ENCODE measurements at regions not wholly inside any gene's neighbourhood (a gene's known extent, or its start where the extent isn't known, plus 50 kb on each side); places are given as distances from the start of the nearest gene placed in this dataset.
"Not testable (repeated sequence)": the region's sequence is repeated elsewhere in the genome, so short reads cannot be mapped to it uniquely, and the experiment has no call there.

DNA sequence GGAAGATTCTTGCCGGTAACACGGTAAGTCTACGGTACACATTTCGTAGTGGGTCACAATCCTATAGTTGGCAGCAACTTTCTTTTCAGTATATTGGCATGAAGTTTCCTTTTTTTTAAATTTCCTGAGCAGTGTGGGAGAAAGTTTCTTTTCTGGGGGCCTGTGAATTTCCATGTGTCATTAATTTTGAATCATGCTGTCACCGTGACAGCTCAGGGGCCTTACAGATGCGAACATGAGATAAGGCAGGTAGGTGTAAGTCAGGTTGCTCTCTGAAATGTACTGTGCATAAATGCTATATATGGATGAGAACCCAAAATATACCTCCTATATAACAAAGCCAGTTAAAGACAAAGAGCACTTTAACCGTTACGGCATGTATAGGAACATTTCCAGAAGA, 65.4 kb upstream of the SEM1 start:
- H2AK5ac ChIP-seq (ENCODE audit: low read length), result no peak overlapping the region
- H3K18ac ChIP-seq (ENCODE audit: low read length), result no peak overlapping the region
- H2AFZ ChIP-seq (ENCODE audit: insufficient read depth, low read length, poor library complexity), result no peak overlapping the region
- H3K14ac ChIP-seq (ENCODE audit: low read length), result no peak overlapping the region
- no peak overlapping the region for H4K91ac ChIP-seq (ENCODE audit: low read depth, low read length)
- no peak overlapping the region for H3K4ac ChIP-seq (ENCODE audit: low read depth, low read length)
- no peak for DNase-seq
- no peak overlapping the region for H3K4me3 ChIP-seq (ENCODE audit: low read depth, low read length)
- no peak overlapping the region for H2BK12ac ChIP-seq (ENCODE audit: low read length)
- H3K4me1 ChIP-seq (ENCODE audit: control insufficient read depth in 1 of 2, insufficient read depth in 2 of 2, low read length in 2 of 2), result no peaks in the 10 kb centered on the region
- no peaks in the 10 kb centered on the region for H3K9me3 ChIP-seq (ENCODE audit: insufficient read depth, low read depth, low read length)
- no peak overlapping the region for H2BK5ac ChIP-seq (ENCODE audit: low read depth, low read length, poor library complexity)
- no peak overlapping the region for H3K27ac ChIP-seq (ENCODE audit: low read depth, low read length)
- H4K12ac ChIP-seq (ENCODE audit: low read depth, low read length), result no peak overlapping the region
- no peak overlapping the region for H2BK120ac ChIP-seq (ENCODE audit: insufficient read depth, low read length, poor library complexity)
- no peaks in the 10 kb centered on the region for H3K36me3 ChIP-seq (ENCODE audit: control insufficient read depth in 1 of 2, insufficient read depth in 2 of 2, low read length in 2 of 2)
- no peak overlapping the region for H3K4me2 ChIP-seq (ENCODE audit: low read length)
- H3K79me1 ChIP-seq (ENCODE audit: low read length), result no peaks in the 10 kb centered on the region
- no CpG with 5 or more reads among the region's 8 CpGs for WGBS (ENCODE audit: extremely low coverage, insufficient coverage, insufficient read length)
- H3K79me2 ChIP-seq (ENCODE audit: control insufficient read depth, insufficient read depth, low read length, poor library complexity), result no peaks in the 10 kb centered on the region
- H4K8ac ChIP-seq (ENCODE audit: low read depth, low read length), result no peak overlapping the region
- no peak overlapping the region for H3K9ac ChIP-seq (ENCODE audit: low read length)
- no peak overlapping the region for H3K23ac ChIP-seq (ENCODE audit: low read length)
- H3K27me3 ChIP-seq (ENCODE audit: insufficient read depth, low read length), result no peaks in the 10 kb centered on the region

DNA sequence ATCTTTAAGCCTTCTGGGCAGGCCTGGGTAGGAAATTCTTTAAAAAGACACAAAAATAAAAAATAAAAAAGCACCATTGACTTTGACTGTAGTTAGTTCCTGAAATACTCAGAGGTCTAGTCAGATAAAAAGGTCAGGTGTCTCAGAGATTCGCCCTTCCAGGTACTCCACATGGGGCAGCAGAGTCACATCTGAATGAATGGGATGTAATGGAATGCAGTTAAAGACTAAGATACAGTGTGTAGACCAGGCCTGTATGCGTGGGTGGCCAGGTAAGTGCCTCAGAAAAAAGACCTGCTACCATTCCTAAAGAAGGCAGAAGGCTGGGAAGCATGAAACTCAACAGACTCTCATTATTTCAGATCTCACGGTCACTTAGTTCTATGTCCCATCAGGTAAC, 68.6 kb upstream of the SEM1 start:
- no CpG with 5 or more reads among the region's 3 CpGs for WGBS (ENCODE audit: extremely low coverage, insufficient coverage, insufficient read length)

DNA sequence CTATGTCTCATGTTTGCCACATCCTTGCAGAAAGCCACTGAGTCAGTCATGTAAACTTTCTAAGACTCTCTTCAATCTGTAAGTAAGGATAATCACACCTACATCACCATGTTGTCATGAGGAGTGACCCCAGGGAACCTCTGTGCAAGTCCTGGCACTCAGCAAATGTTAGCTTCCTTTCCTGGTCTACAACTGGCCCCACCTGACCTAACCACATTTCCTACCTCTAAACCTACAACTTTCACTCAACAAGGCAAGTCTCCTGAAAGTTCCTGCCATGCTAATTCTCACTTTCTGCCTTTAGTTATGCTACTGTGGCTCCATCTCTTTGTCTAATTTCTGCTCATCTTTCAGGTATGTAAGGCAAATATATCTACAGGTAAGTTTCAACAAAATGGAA, 72.3 kb upstream of the SEM1 start:
- peaks cover 5% of the 10 kb centered on the region for H3K79me1 ChIP-seq (ENCODE audit: low read length)
- H4K12ac ChIP-seq (ENCODE audit: low read depth, low read length), result no peak overlapping the region
- no peak overlapping the region for H3K4me3 ChIP-seq (ENCODE audit: low read depth, low read length)
- no peak overlapping the region for H4K8ac ChIP-seq (ENCODE audit: low read depth, low read length)
- H2BK120ac ChIP-seq (ENCODE audit: insufficient read depth, low read length, poor library complexity), result no peak overlapping the region
- H3K4me2 ChIP-seq (ENCODE audit: low read length), result no peak overlapping the region
- no peak overlapping the region for H3K23ac ChIP-seq (ENCODE audit: low read length)
- no peak overlapping the region for H3K14ac ChIP-seq (ENCODE audit: low read length)
- H3K36me3 ChIP-seq (ENCODE audit: control insufficient read depth in 1 of 2, insufficient read depth in 2 of 2, low read length in 2 of 2), result no peaks in the 10 kb centered on the region
- H3K4ac ChIP-seq (ENCODE audit: low read depth, low read length), result no peak overlapping the region
- H4K91ac ChIP-seq (ENCODE audit: low read depth, low read length), result no peak overlapping the region
- H2BK12ac ChIP-seq (ENCODE audit: low read length), result no peak overlapping the region
- no peak overlapping the region for H3K9ac ChIP-seq (ENCODE audit: low read length)
- peaks cover 5 to 7% of the 10 kb centered on the region in 2 experiments for H3K4me1 ChIP-seq (ENCODE audit: control insufficient read depth in 1 of 2, insufficient read depth in 2 of 2, low read length in 2 of 2)
- no peak overlapping the region for H2AK5ac ChIP-seq (ENCODE audit: low read length)
- H3K27ac ChIP-seq (ENCODE audit: low read depth, low read length), result no peak overlapping the region
- H2AFZ ChIP-seq (ENCODE audit: insufficient read depth, low read length, poor library complexity), result no peak overlapping the region
- H3K27me3 ChIP-seq (ENCODE audit: insufficient read depth, low read length), result no peaks in the 10 kb centered on the region
- H3K9me3 ChIP-seq (ENCODE audit: insufficient read depth, low read depth, low read length), result no peaks in the 10 kb centered on the region
- DNase-seq, result no peak
- no peaks in the 10 kb centered on the region for H3K79me2 ChIP-seq (ENCODE audit: control insufficient read depth, insufficient read depth, low read length, poor library complexity)
- no peak overlapping the region for H2BK5ac ChIP-seq (ENCODE audit: low read depth, low read length, poor library complexity)
- H3K18ac ChIP-seq (ENCODE audit: low read length), result no peak overlapping the region

More for the DNA sequence above, 68.6 kb upstream of the SEM1 start:
- no peak overlapping the region for H3K18ac ChIP-seq (ENCODE audit: low read length)
- H3K9me3 ChIP-seq (ENCODE audit: insufficient read depth, low read depth, low read length), result no peaks in the 10 kb centered on the region
- no peaks in the 10 kb centered on the region for H3K79me2 ChIP-seq (ENCODE audit: control insufficient read depth, insufficient read depth, low read length, poor library complexity)
- H2BK12ac ChIP-seq (ENCODE audit: low read length), result no peak overlapping the region
- no peak overlapping the region for H2BK5ac ChIP-seq (ENCODE audit: low read depth, low read length, poor library complexity)
- no peak overlapping the region for H3K27ac ChIP-seq (ENCODE audit: low read depth, low read length)
- no peak overlapping the region for H2AK5ac ChIP-seq (ENCODE audit: low read length)
- H3K14ac ChIP-seq (ENCODE audit: low read length), result no peak overlapping the region
- no peaks in the 10 kb centered on the region for H3K79me1 ChIP-seq (ENCODE audit: low read length)
- no peak overlapping the region for H3K9ac ChIP-seq (ENCODE audit: low read length)
- no peak overlapping the region for H2BK120ac ChIP-seq (ENCODE audit: insufficient read depth, low read length, poor library complexity)
- no peak overlapping the region for H4K91ac ChIP-seq (ENCODE audit: low read depth, low read length)
- no peaks in the 10 kb centered on the region for H3K27me3 ChIP-seq (ENCODE audit: insufficient read depth, low read length)
- peak; percentile 48 to 78 for DNase-seq
- H3K4me1 ChIP-seq (ENCODE audit: control insufficient read depth in 1 of 2, insufficient read depth in 2 of 2, low read length in 2 of 2), result no peaks in the 10 kb centered on the region
- no peaks in the 10 kb centered on the region for H3K36me3 ChIP-seq (ENCODE audit: control insufficient read depth in 1 of 2, insufficient read depth in 2 of 2, low read length in 2 of 2)
- H4K8ac ChIP-seq (ENCODE audit: low read depth, low read length), result no peak overlapping the region
- no peak overlapping the region for H2AFZ ChIP-seq (ENCODE audit: insufficient read depth, low read length, poor library complexity)
- no peak overlapping the region for H3K4me3 ChIP-seq (ENCODE audit: low read depth, low read length)
- H4K12ac ChIP-seq (ENCODE audit: low read depth, low read length), result no peak overlapping the region
- H3K23ac ChIP-seq (ENCODE audit: low read length), result no peak overlapping the region
- no peak overlapping the region for H3K4me2 ChIP-seq (ENCODE audit: low read length)
- H3K4ac ChIP-seq (ENCODE audit: low read depth, low read length), result no peak overlapping the region

DNA sequence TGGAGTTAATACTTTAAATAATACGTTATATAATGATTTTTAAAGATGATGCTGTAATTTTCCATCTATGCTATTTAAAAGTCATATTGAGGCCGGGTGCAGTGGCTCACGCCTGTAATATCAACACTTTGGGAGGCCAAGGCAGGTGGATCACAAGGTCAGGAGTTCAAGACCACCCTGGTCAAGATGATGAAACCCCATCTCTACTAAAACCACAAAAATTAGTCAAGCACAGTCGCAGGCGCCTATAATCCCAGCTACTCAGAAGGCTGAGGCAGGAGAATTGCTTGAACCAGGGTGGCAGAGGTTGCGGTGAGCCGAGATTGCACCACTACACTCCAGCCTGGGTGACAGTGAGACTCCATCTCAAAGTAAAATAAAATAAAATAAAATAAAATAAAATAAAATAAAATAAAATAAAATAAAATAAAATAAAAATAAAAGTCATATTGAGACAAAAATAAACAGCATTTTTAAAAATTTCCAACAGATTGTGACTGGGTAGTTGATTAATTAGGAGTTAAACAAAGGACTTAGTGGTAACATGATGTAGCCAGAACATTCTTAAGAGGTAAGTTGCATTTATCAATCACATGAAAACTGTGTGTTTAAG, 73.1 kb upstream of the SEM1 start:
- H3K4me2 ChIP-seq (ENCODE audit: low read length); H3K18ac ChIP-seq (ENCODE audit: low read length); H3K79me2 ChIP-seq (ENCODE audit: control insufficient read depth, insufficient read depth, low read length, poor library complexity); H3K4me3 ChIP-seq (ENCODE audit: low read depth, low read length); H2BK12ac ChIP-seq (ENCODE audit: low read length); H3K9me3 ChIP-seq (ENCODE audit: insufficient read depth, low read depth, low read length); H3K27me3 ChIP-seq (ENCODE audit: insufficient read depth, low read length); H2BK5ac ChIP-seq (ENCODE audit: low read depth, low read length, poor library complexity); H3K36me3 ChIP-seq (ENCODE audit: control insufficient read depth in 1 of 2, insufficient read depth in 2 of 2, low read length in 2 of 2); H3K14ac ChIP-seq (ENCODE audit: low read length); H3K23ac ChIP-seq (ENCODE audit: low read length); H3K79me1 ChIP-seq (ENCODE audit: low read length); H2BK120ac ChIP-seq (ENCODE audit: insufficient read depth, low read length, poor library complexity); H2AK5ac ChIP-seq (ENCODE audit: low read length); H3K4me1 ChIP-seq (ENCODE audit: control insufficient read depth in 1 of 2, insufficient read depth in 2 of 2, low read length in 2 of 2); H3K27ac ChIP-seq (ENCODE audit: low read depth, low read length); H4K8ac ChIP-seq (ENCODE audit: low read depth, low read length); H3K9ac ChIP-seq (ENCODE audit: low read length); H4K91ac ChIP-seq (ENCODE audit: low read depth, low read length); DNase-seq; H2AFZ ChIP-seq (ENCODE audit: insufficient read depth, low read length, poor library complexity); H3K4ac ChIP-seq (ENCODE audit: low read depth, low read length); H4K12ac ChIP-seq (ENCODE audit: low read depth, low read length): not testable (repeated sequence)
- WGBS (ENCODE audit: extremely low coverage, insufficient coverage, insufficient read length), result no CpG with 5 or more reads among the region's 7 CpGs

Data from trophoblast cell (in vitro differentiated cells and primary cell).